ENCODE measurements at regions not wholly inside any gene's neighbourhood (a gene's known extent, or its start where the extent isn't known, plus 50 kb on each side); places are given as distances from the start of the nearest gene placed in this dataset.

GRCh38 chr17:77352441-77352840 lies 211.7 kb downstream of the SEC14L1 start:
- Histone ChIP-seq H3K9me1 (ENCODE audit: control insufficient read depth, insufficient read depth, low read length) (no peaks in the 10 kb centered on the region), H3K36me3 (ENCODE audit: control insufficient read depth, insufficient read depth, low read length) (peaks cover 3% of the 10 kb centered on the region; the same call in 2 of the 3 replicates), H3K9ac (ENCODE audit: insufficient read depth in 1 of 2, low read depth in 2 of 2, low read length in 2 of 2) (no peak overlapping the region), H3K4me2 (ENCODE audit: insufficient read depth, low read length) (no peak overlapping the region), H3K79me2 (ENCODE audit: control insufficient read depth, insufficient read depth, low read length) (peaks cover 59% of the 10 kb centered on the region), H3K4me3 (no peak overlapping the region), H3K27ac (ENCODE audit: extremely low read depth, low read depth, low read length) (no peak overlapping the region), H3K4me1 (replicated peaks in 1 of 2; ENCODE audit: control insufficient read depth in 2 of 2, insufficient read depth in 2 of 2, low read length in 2 of 2) (peaks cover 0 to 19% of the 10 kb centered on the region in 2 experiments; a peak in 2 of 5 replicates), H4K20me1 (replicated peaks; ENCODE audit: control insufficient read depth, insufficient read depth, low read length) (no peaks in the 10 kb centered on the region; the same call in 1 of the 2 replicates), H2AFZ (ENCODE audit: low read depth, low read length) (no peak overlapping the region), H3K27me3 (ENCODE audit: control insufficient read depth in 2 of 2, insufficient read depth in 2 of 2, low read length in 2 of 2) (no peaks in the 10 kb centered on the region), H3K9me3 (replicated peaks; ENCODE audit: control insufficient read depth, insufficient read depth, low read depth, low read length) (peaks cover 12% of the 10 kb centered on the region)
- intact Hi-C loops (cut with micrococcal nuclease) (no loop called here), in situ Hi-C loops (cut with MboI) (no loop called here)
- FAIRE-seq (no peak), DNase-seq (ENCODE audit: extremely low read depth in 1 of 4, low spot score in 3 of 4) (no peak), ATAC-seq (no peak)
- no TSS peak for BruUV-seq (replicated peaks)
- TF ChIP-seq MEIS2 (IDR thresholded peaks at IDR 0.05; ENCODE audit: partially characterized antibody) (no peak), HOMEZ (CRISPR knock-in tag; IDR thresholded peaks at IDR 0.05) (no peak), NFIX (CRISPR knock-in tag; IDR thresholded peaks at IDR 0.05; ENCODE audit: low read depth) (no peak)
- CTCF ChIA-PET (ENCODE audit: low intra/inter-chr PET ratio) = no interaction called here
- WGBS (ENCODE audit: insufficient coverage, low coverage, missing lambda C conversion rate) = 98% methylated on average over 10 of the region's 10 CpGs
- POLR2A ChIA-PET = interaction anchor here (0.5 to 1.1 kb wide), 3 partner anchors 10 to 606 kb away, joined by 3 to 4 read pairs (median 3); partner anchors contain the start of gene TNRC6C

- WGBS (ENCODE audit: insufficient coverage, low coverage, missing lambda C conversion rate) = 96% methylated on average over 6 of the region's 6 CpGs
- in situ Hi-C loops (cut with MboI) = no loop called here
- Histone ChIP-seq H3K79me2 (ENCODE audit: control insufficient read depth, insufficient read depth, low read length) (peaks cover 59% of the 10 kb centered on the region), H3K36me3 (ENCODE audit: control insufficient read depth, insufficient read depth, low read length) (peaks cover 6% of the 10 kb centered on the region; the same call in 2 of the 3 replicates), H3K27ac (ENCODE audit: extremely low read depth, low read depth, low read length) (no peak overlapping the region), H2AFZ (ENCODE audit: low read depth, low read length) (no peak overlapping the region), H3K4me3 (no peak overlapping the region), H3K9me3 (replicated peaks; ENCODE audit: control insufficient read depth, insufficient read depth, low read depth, low read length) (peaks cover 12% of the 10 kb centered on the region), H4K20me1 (replicated peaks; ENCODE audit: control insufficient read depth, insufficient read depth, low read length) (no peaks in the 10 kb centered on the region; the same call in 1 of the 2 replicates), H3K4me1 (replicated peaks in 1 of 2; ENCODE audit: control insufficient read depth in 2 of 2, insufficient read depth in 2 of 2, low read length in 2 of 2) (peaks cover 0 to 19% of the 10 kb centered on the region in 2 experiments; a peak in 2 of 5 replicates), H3K9me1 (ENCODE audit: control insufficient read depth, insufficient read depth, low read length) (no peaks in the 10 kb centered on the region), H3K4me2 (ENCODE audit: insufficient read depth, low read length) (no peak overlapping the region), H3K27me3 (ENCODE audit: control insufficient read depth in 2 of 2, insufficient read depth in 2 of 2, low read length in 2 of 2) (no peaks in the 10 kb centered on the region), H3K9ac (ENCODE audit: insufficient read depth in 1 of 2, low read depth in 2 of 2, low read length in 2 of 2) (no peak overlapping the region)
- intact Hi-C loops (cut with micrococcal nuclease) = no loop called here
- no TSS peak for BruUV-seq (replicated peaks)
- CTCF ChIA-PET (ENCODE audit: low intra/inter-chr PET ratio) = no interaction called here
- ATAC-seq (no peak), DNase-seq (ENCODE audit: extremely low read depth in 1 of 4, low spot score in 3 of 4) (no peak), FAIRE-seq (no peak)
- POLR2A ChIA-PET = interaction anchor here (0.5 to 1.1 kb wide), 4 partner anchors 10 to 606 kb away, joined by 3 to 4 read pairs (median 4); partner anchors contain the start of gene TNRC6C
- TF ChIP-seq HIVEP1 (CRISPR knock-in tag; IDR thresholded peaks at IDR 0.05) = no peak
- TF ChIP-seq ZKSCAN8 (CRISPR knock-in tag; IDR thresholded peaks at IDR 0.05) = no peak
- TF ChIP-seq ZNF699 (CRISPR knock-in tag; IDR thresholded peaks at IDR 0.05; ENCODE audit: insufficient replicate concordance) = no peak
- no peak for TF ChIP-seq HMG20B (CRISPR knock-in tag; IDR thresholded peaks at IDR 0.05)
- no peak for TF ChIP-seq BACH1 (tag; IDR thresholded peaks at IDR 0.05)
- TF ChIP-seq XRCC5 (IDR thresholded peaks at IDR 0.05; ENCODE audit: low read depth, low read length) = no peak
- no peak for TF ChIP-seq ZNF239 (CRISPR knock-in tag; IDR thresholded peaks at IDR 0.05)
- TF ChIP-seq ZNF23 (CRISPR knock-in tag; IDR thresholded peaks at IDR 0.05) = no peak
- no peak for TF ChIP-seq HNRNPH1 (optimal IDR thresholded peaks at IDR 0.05; ENCODE audit: low read depth, low read length)
- TF ChIP-seq NR0B1 (IDR thresholded peaks at IDR 0.05; ENCODE audit: partially characterized antibody) = no peak
- TF ChIP-seq USF1 (CRISPR knock-in tag; IDR thresholded peaks at IDR 0.05) = no peak
Measured at GRCh38 chr17:77352996-77353395, 212.2 kb downstream of the SEC14L1 start.
